HG03139 (cell line): ENCODE measurements at regions not wholly inside any gene's neighbourhood (a gene's known extent, or its start where the extent isn't known, plus 50 kb on each side); places are given as distances from the start of the nearest gene placed in this dataset.

Experiments
- ATAC-seq: cut with Tn5 transposase; IDR thresholded peaks from one replicate; pipeline ENCODE4 v1.9.1; 2021; ENCODE audit not compliant: unreplicated experiment

DNA sequence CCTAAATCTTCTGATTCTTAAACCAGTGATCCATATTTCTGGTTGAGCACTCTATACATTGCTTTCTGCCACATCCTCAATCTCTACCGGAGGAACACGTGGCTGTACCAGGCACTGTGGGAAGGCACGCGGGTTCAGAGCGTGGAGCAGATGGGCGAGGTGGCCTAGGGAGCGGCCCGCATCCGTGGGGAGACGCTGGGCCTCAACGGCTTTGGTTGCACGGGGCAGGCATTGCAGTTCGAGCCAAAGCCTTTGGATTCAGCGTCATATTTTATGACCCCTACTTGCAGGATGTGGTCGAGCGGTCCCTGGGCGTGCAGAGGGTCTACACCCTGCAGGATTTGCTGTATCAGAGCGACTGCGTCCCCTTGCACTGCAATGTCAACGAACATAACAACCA is 197.2 kb upstream of the RGMB start:
- no peak for ATAC-seq

- ATAC-seq: no peak
Measured at GRCh38 chr5:98578438-98578837, 195.0 kb upstream of the RGMB start.

- ATAC-seq: no peak
Measured at GRCh38 chr5:98581112-98581997, 192.1 kb upstream of the RGMB start.

GRCh38 chr5:98583586-98583985 is 189.9 kb upstream of the RGMB start:
- ATAC-seq: no peak

- ATAC-seq: no peak
Measured at GRCh38 chr5:98585661-98586310, 187.7 kb upstream of the RGMB start.

GRCh38 chr5:98586581-98586980 is 186.9 kb upstream of the RGMB start:
- ATAC-seq: no peak

DNA sequence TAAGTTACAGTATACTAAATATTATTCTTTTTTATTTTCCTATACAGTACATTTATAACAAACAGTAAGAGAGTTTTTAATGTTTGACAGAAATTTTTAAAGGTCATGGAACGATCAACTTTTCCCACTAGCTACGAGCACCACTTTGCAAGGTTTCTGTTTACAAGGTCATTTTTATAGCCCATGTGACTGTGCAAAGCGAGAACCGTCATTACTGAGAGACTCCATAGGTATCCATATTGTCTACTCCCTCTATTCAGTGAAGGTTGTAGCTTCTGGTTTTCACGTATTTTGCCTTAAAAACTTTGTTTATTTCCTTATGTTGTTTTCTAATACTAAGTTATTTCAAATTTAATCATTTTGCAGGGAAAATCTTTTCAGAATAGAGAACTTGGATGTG is 186.3 kb upstream of the RGMB start:
- ATAC-seq: no peak

DNA sequence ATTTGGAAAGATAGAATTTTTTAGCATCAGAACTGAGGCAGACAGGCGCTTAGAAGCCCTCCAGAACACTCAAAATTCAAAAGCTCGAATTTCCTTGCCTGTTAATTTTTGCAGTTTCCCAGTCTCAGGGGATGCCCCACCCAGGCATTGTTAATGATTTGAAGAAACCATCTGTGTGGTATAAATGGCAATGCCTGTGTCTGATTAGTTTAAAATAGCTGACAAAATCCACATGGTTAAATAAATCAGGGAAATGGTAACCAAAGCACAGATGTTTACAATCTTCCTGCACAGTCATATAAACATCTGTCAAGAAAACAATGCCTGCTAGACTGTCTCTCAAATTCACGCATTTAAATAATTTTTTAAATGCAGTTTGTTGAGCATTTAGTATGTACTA is 185.2 kb upstream of the RGMB start:
- ATAC-seq: no peak

GRCh38 chr5:98593418-98593817 is 180.0 kb upstream of the RGMB start:
- ATAC-seq: no peak

DNA sequence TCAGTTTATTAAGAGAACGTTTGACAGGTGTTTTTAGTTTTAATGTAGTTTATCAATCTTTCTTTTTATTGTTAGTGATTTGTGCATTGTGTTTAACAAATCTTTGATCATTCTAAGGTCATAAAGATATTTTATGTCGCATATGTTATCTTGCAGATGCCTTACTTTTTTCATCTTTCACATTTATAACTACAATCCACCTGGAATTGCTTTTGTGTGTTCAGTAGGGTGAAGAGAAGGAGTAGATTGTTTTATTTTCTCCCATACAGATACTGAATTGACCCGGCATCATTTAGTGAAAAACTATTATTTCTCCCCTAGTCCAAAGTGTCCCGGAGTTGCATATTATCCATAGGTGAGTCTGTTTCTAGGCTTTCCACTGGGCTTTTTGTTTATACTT is 179.4 kb upstream of the RGMB start:
- no peak for ATAC-seq

GRCh38 chr5:98599016-98599415 is 174.4 kb upstream of the RGMB start:
- ATAC-seq: no peak

- ATAC-seq: peak; percentile 68
Measured at GRCh38 chr5:98602534-98603112, 170.8 kb upstream of the RGMB start.

- ATAC-seq: no peak
Measured at GRCh38 chr5:98603456-98603855, 170.0 kb upstream of the RGMB start.

DNA sequence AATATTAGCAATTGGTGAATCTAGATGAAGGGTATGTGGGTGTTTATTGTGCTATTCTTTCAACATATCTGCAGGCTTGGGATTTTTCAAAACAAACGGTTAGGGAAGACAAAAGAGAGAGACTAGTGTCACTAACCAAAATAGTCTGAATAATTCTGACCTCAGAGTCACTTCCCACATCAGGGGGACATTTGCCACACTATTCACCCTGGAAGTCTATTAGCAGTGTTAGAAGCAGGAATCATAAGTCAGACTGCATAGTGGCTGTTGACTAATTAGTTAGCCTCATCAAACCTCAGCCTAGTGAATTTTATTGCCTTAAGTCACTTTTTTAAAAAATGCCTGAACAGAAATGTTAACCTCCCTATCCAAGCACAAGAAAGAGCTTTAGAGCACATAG is 169.2 kb upstream of the RGMB start:
- no peak for ATAC-seq

GRCh38 chr5:98604721-98605425 is 168.6 kb upstream of the RGMB start:
- no peak for ATAC-seq

DNA sequence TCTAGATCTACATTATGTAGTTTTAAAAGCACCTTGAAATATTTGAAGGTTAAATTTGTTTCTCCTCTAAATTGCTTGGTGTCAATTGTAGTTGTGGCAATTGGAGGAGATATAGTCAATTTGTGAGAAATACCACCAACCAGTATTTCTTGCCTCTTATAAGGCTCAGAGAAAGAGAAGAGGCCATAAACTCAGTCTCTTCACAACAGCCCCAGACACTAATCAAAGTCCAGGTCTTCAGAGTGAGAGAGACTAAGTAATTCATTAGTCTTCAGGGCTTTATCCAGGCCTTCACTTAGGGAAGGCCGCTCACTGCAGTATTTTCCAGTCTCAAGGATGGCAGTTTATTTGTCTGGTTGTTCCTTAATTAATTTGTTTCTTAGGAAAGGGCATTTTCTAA is 168.0 kb upstream of the RGMB start:
- no peak for ATAC-seq

GRCh38 chr5:98606961-98607360 is 166.5 kb upstream of the RGMB start:
- ATAC-seq: no peak

DNA sequence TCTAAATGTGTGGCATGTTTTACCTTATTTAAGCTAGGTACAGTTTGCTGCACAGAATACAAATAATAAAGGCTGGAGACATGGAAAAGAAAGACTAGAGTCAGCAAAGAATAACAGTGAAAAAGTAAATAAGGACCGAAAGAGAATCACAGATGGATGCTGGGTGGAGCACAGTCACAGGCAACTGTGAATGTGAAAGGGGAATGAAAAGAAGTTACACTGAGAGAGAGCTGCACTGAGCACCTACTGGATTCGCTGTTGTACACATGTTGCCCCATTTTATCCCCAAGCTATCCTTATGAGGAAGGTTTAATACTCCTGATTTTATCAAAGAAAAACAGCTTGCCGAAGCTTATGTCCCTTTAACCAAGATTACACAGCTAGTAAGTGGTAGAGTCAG is 165.4 kb upstream of the RGMB start:
- ATAC-seq: no peak

DNA sequence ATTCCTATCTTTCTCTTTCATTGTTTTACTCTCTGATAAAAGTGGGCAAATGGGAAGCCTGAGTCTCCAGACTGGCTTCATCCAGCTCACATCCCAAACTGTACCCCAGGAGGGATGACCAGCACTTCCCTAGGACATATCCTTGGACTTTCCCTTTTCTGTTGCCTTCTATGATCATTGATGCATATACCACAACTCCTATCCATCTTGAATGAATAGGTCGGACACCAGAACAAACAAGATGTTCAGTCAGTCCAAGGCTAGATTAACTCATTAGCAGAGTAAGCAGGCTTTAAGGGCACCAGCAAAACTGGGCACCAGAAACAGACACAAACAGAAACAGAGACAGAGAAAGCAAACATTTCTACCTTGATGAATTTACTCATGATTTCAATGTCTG is 159.1 kb upstream of the RGMB start:
- no peak for ATAC-seq

- ATAC-seq: no peak
Measured at GRCh38 chr5:98621821-98622220, 151.6 kb upstream of the RGMB start.

DNA sequence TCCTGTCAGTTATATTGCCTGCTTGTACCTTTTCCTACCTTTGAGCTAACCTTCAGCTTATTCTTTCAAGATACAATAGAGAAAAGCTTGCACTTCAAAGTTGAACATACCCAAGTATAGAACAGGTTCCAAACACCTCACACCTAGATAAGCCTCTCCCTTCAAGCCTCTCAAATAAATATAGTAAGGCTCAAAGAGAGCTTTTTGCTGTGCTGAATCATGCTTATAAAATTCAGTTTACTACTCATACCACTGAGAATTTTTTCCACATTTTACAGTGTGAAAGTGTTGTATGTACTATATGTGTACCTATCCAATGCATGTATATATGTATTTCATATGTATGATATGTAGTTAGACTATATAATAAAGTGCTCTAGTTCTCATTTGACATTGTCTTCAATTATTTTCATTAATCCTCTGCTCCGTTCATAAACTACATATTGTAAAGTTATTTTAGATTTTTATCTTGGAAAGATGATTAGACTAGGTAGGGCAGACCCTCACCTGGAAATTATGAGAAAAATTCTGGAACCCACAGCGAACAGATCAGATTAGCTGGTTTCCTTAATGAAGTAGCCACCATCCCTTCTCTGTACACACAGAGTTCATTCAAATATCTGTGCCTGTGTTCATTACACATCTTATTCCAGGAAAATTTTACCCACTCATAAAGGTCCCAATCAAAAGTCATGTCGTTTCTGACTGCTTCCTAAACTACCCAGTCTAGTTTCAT is 149.2 kb upstream of the RGMB start:
- no peak for ATAC-seq
